ENCODE measurements at regions not wholly inside any gene's neighbourhood (a gene's known extent, or its start where the extent isn't known, plus 50 kb on each side); places are given as distances from the start of the nearest gene placed in this dataset.

GRCh38 chr1:223486366-223486765, 93.2 kb downstream of the CCDC185 start:
- peaks cover 7% of the 10 kb centered on the region in 2 donors for H3K4me1 ChIP-seq (ENCODE audit: control insufficient read depth in 1 of 2, insufficient read depth in 2 of 2, low read length in 2 of 2)
- peaks cover 0 to 4% of the 10 kb centered on the region in 2 donors for H3K9me3 ChIP-seq (replicated peaks in 1 of 2; ENCODE audit: control insufficient read depth in 1 of 2, insufficient read depth in 1 of 2, low read length in 2 of 2)
- Mint-ChIP-seq H3K36me3 (no peaks in the 10 kb centered on the region), H3K27me3 (ENCODE audit: low read depth in 3 of 3) (peaks cover 5 to 15% (median 13%) of the 10 kb centered on the region in 3 donors), H3K27ac (no peak overlapping the region), H3K4me3 (no peak overlapping the region), H3K9me3 (peaks cover 0 to 6% (median 2%) of the 10 kb centered on the region in 7 donors), H3K4me1 (peaks cover 8% of the 10 kb centered on the region)
- peaks cover 0 to 3% of the 10 kb centered on the region in 2 donors for H3K27me3 ChIP-seq (ENCODE audit: control insufficient read depth in 2 of 2, insufficient read depth in 2 of 2, low read length in 2 of 2)
- no peaks in the 10 kb centered on the region for H3K79me2 ChIP-seq (ENCODE audit: insufficient read depth, low read length)
- no peak for TF ChIP-seq CTCF (IDR thresholded peaks at IDR 0.05)
- H3K9ac ChIP-seq (ENCODE audit: insufficient read depth, low read length, poor library complexity, severe bottlenecking), result no peak overlapping the region
- intact Hi-C loops (cut with micrococcal nuclease), result no loop called here
- H3K36me3 ChIP-seq (replicated peaks in 1 of 2; ENCODE audit: control insufficient read depth in 1 of 2, insufficient read depth in 2 of 2, low read length in 2 of 2), result no peaks in the 10 kb centered on the region
- H3K4me3 ChIP-seq (replicated peaks in 1 of 3; ENCODE audit: low read depth in 2 of 3, low read length in 3 of 3), result no peak overlapping the region
- no peaks in the 10 kb centered on the region for H4K20me1 ChIP-seq (ENCODE audit: insufficient read depth, low read length)
- 100% methylated on average over 1 of the region's 3 CpGs for WGBS (ENCODE audit: insufficient coverage)
- H2AFZ ChIP-seq (ENCODE audit: insufficient read depth, low read depth, low read length, poor library complexity, severe bottlenecking), result no peak overlapping the region
- H3K27ac ChIP-seq (ENCODE audit: low read depth in 1 of 2, low read length in 2 of 2), result no peak overlapping the region
- H3K4me2 ChIP-seq (replicated peaks; ENCODE audit: extremely low read depth, low read length, poor library complexity, severe bottlenecking), result no peak overlapping the region
- DNase-seq, result no peak

GRCh38 chr1:223486932-223487886, 94.0 kb downstream of the CCDC185 start:
- intact Hi-C loops (cut with micrococcal nuclease), result no loop called here
- H3K79me2 ChIP-seq (ENCODE audit: insufficient read depth, low read length), result no peaks in the 10 kb centered on the region
- DNase-seq, result no peak
- H3K4me2 ChIP-seq (replicated peaks; ENCODE audit: extremely low read depth, low read length, poor library complexity, severe bottlenecking), result no peak overlapping the region
- TF ChIP-seq CTCF (IDR thresholded peaks at IDR 0.05), result no peak
- H2AFZ ChIP-seq (ENCODE audit: insufficient read depth, low read depth, low read length, poor library complexity, severe bottlenecking), result no peak overlapping the region
- Mint-ChIP-seq H3K27ac (no peak overlapping the region), H3K4me1 (peaks cover 8% of the 10 kb centered on the region), H3K9me3 (peaks cover 0 to 5% (median 3%) of the 10 kb centered on the region in 7 donors), H3K36me3 (no peaks in the 10 kb centered on the region), H3K27me3 (ENCODE audit: low read depth in 3 of 3) (peaks cover 5 to 15% (median 13%) of the 10 kb centered on the region in 3 donors), H3K4me3 (no peak overlapping the region)
- no peak overlapping the region for H3K9ac ChIP-seq (ENCODE audit: insufficient read depth, low read length, poor library complexity, severe bottlenecking)
- no peaks in the 10 kb centered on the region for H3K36me3 ChIP-seq (replicated peaks in 1 of 2; ENCODE audit: control insufficient read depth in 1 of 2, insufficient read depth in 2 of 2, low read length in 2 of 2)
- H3K27ac ChIP-seq (ENCODE audit: low read depth in 1 of 2, low read length in 2 of 2), result no peak overlapping the region
- H4K20me1 ChIP-seq (ENCODE audit: insufficient read depth, low read length), result no peaks in the 10 kb centered on the region
- no peak overlapping the region for H3K4me3 ChIP-seq (replicated peaks in 1 of 3; ENCODE audit: low read depth in 2 of 3, low read length in 3 of 3)
- H3K4me1 ChIP-seq (ENCODE audit: control insufficient read depth in 1 of 2, insufficient read depth in 2 of 2, low read length in 2 of 2), result peaks cover 7% of the 10 kb centered on the region in 2 donors
- H3K27me3 ChIP-seq (ENCODE audit: control insufficient read depth in 2 of 2, insufficient read depth in 2 of 2, low read length in 2 of 2), result peaks cover 0 to 3% of the 10 kb centered on the region in 2 donors
- peaks cover 0 to 4% of the 10 kb centered on the region in 2 donors for H3K9me3 ChIP-seq (replicated peaks in 1 of 2; ENCODE audit: control insufficient read depth in 1 of 2, insufficient read depth in 1 of 2, low read length in 2 of 2)
- 100% methylated on average over 1 of the region's 10 CpGs for WGBS (ENCODE audit: insufficient coverage)
